ENCODE measurements at regions not wholly inside any gene's neighbourhood (a gene's known extent, or its start where the extent isn't known, plus 50 kb on each side); places are given as distances from the start of the nearest gene placed in this dataset.

DNA sequence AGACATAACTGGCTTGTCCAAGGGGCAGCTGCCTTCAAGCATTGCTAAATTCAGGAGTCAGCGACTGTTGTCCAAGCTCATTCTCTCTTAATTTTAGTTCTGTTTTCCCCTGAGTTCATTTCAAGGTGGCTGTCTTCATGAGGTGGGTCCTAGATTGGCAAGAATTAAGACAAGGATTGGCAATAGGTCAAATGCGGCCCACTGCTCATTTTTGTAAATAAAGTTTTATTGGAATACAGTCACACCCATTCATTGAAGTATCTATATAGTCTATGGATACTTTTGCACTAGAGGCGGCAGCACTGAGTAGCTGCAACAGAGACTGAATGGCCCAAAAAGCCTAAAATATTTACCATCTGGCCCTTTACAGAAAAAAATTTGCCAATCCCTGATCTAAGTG lies 73.8 kb downstream of the TMEM114 start:
- ATAC-seq (no peak), DNase-seq (ENCODE audit: low read depth, low spot score) (no peak)
- Histone ChIP-seq H3K4me2 (ENCODE audit: low read length) (no peak overlapping the region), H3K27ac (ENCODE audit: low read depth, low read length) (no peak overlapping the region), H4K20me1 (ENCODE audit: insufficient read depth) (no peaks in the 10 kb centered on the region), H3K27me3 (ENCODE audit: insufficient read depth, low read length) (peaks cover 8% of the 10 kb centered on the region; the same call in 1 of the 2 replicates), H3K4me1 (ENCODE audit: control insufficient read depth in 1 of 2, insufficient read depth in 2 of 2, low read length in 2 of 2) (no peaks in the 10 kb centered on the region), H2AFZ (ENCODE audit: low read depth, low read length, poor library complexity, severe bottlenecking) (no peak overlapping the region), H3K4me3 (replicated peaks in 1 of 2; ENCODE audit: low read depth in 1 of 2, low read length in 2 of 2) (no peak overlapping the region), H3K79me2 (ENCODE audit: insufficient read depth, low read length) (no peaks in the 10 kb centered on the region), H3K9ac (ENCODE audit: low read length) (no peak overlapping the region), H3K9me3 (ENCODE audit: control insufficient read depth in 1 of 2, insufficient read depth in 1 of 2, low read depth in 1 of 2, low read length in 2 of 2) (no peaks in the 10 kb centered on the region), H3K36me3 (ENCODE audit: control insufficient read depth in 1 of 2, insufficient read depth in 2 of 2, low read length in 2 of 2) (no peaks in the 10 kb centered on the region), H3K9me2 (ENCODE audit: insufficient read depth) (no peaks in the 10 kb centered on the region)
- ChIA-PET CTCF (no interaction called here), RAD21 (ENCODE audit: low non-redundant PET in 1 of 2, low total read pairs in 2 of 2, uncharacterized antibody in 2 of 2, unreplicated experiment in 2 of 2) (no interaction called here), POLR2A (no interaction called here)
- no TSS peak for BruUV-seq (replicated peaks)
- no peak for TF ChIP-seq JUND (IDR thresholded peaks at IDR 0.05)
- TF ChIP-seq ZFX (IDR thresholded peaks at IDR 0.05): no peak
- TF ChIP-seq EGR1 (IDR thresholded peaks at IDR 0.05; ENCODE audit: low read depth): no peak
- TF ChIP-seq CBX3 (IDR thresholded peaks at IDR 0.05; ENCODE audit: low read depth): no peak
- intact Hi-C loops (cut with micrococcal nuclease): no loop called here

DNA sequence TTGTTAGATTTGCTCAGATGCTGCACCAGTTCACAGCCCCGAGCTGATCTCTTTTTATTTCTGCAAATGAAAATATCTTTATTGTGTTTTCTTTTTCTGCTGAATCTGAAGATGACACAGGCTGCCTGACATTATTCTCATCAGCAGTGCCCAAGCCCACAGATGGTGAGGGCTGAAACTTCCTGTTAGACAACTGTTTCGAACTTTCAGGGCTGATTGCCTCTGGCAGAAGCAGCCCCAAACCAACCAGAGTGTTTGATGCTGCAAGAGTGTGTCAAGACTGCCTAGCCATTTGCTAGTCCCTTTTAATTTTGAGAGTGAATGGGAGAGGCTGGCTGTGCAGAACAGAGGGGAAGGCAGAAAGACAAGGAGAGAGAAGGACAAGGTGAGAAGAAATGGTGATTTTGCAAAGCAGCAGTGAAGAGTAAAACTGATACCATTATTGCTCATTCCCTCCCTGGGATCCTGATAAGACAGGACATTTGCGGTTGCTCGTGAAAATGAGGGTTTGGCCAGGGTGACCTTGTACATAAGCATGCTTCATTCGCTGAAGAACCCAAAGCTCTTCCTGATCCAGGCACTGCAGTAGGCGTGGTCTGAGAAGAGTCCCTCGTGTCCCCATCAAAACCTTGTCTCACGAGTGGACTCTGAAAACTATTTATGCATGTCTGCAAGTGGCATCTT lies 77.2 kb downstream of the TMEM114 start:
- Histone ChIP-seq H3K9me2 (ENCODE audit: insufficient read depth) (no peaks in the 10 kb centered on the region), H3K27me3 (ENCODE audit: insufficient read depth, low read length) (peaks cover 7% of the 10 kb centered on the region; the same call in 1 of the 2 replicates), H2AFZ (ENCODE audit: low read depth, low read length, poor library complexity, severe bottlenecking) (no peak overlapping the region), H3K9ac (ENCODE audit: low read length) (no peak overlapping the region), H3K4me1 (ENCODE audit: control insufficient read depth in 1 of 2, insufficient read depth in 2 of 2, low read length in 2 of 2) (no peaks in the 10 kb centered on the region), H3K36me3 (ENCODE audit: control insufficient read depth in 1 of 2, insufficient read depth in 2 of 2, low read length in 2 of 2) (no peaks in the 10 kb centered on the region), H4K20me1 (ENCODE audit: insufficient read depth) (no peaks in the 10 kb centered on the region), H3K4me3 (replicated peaks in 1 of 2; ENCODE audit: low read depth in 1 of 2, low read length in 2 of 2) (no peak overlapping the region), H3K27ac (ENCODE audit: low read depth, low read length) (no peak overlapping the region), H3K79me2 (ENCODE audit: insufficient read depth, low read length) (no peaks in the 10 kb centered on the region), H3K4me2 (ENCODE audit: low read length) (no peak overlapping the region), H3K9me3 (ENCODE audit: control insufficient read depth in 1 of 2, insufficient read depth in 1 of 2, low read depth in 1 of 2, low read length in 2 of 2) (no peaks in the 10 kb centered on the region)
- intact Hi-C loops (cut with micrococcal nuclease): no loop called here
- no TSS peak for BruUV-seq (replicated peaks)
- CTCF ChIA-PET: no interaction called here
- ATAC-seq (no peak), DNase-seq (ENCODE audit: low read depth, low spot score) (no peak)
- RAD21 ChIA-PET (ENCODE audit: low non-redundant PET in 1 of 2, low total read pairs in 2 of 2, uncharacterized antibody in 2 of 2, unreplicated experiment in 2 of 2): no interaction called here
- POLR2A ChIA-PET: no interaction called here
- TF ChIP-seq TCF7L2 (IDR thresholded peaks at IDR 0.05; ENCODE audit: borderline replicate concordance, extremely low read depth, insufficient read depth, insufficient read length) (no peak), YY1 (IDR thresholded peaks at IDR 0.05; ENCODE audit: extremely low read depth, insufficient replicate concordance, low read depth, low read length) (no peak), ZNF274 (IDR thresholded peaks at IDR 0.05; ENCODE audit: low read depth, low read length) (no peak), CBX3 (IDR thresholded peaks at IDR 0.05; ENCODE audit: low read depth) (no peak), MAX (IDR thresholded peaks at IDR 0.05) (no peak), SIN3A (IDR thresholded peaks at IDR 0.05; ENCODE audit: low read depth) (no peak), EGR1 (IDR thresholded peaks at IDR 0.05; ENCODE audit: low read depth) (no peak), REST (IDR thresholded peaks at IDR 0.05; ENCODE audit: low read depth) (no peak), SRF (IDR thresholded peaks at IDR 0.05; ENCODE audit: low read depth) (no peak), FOSL1 (IDR thresholded peaks at IDR 0.05; ENCODE audit: low read depth) (no peak), ATF3 (IDR thresholded peaks at IDR 0.05) (no peak), JUND (IDR thresholded peaks at IDR 0.05) (no peak), ELF1 (IDR thresholded peaks at IDR 0.05; ENCODE audit: borderline replicate concordance, low read depth) (no peak), CEBPB (IDR thresholded peaks at IDR 0.05; ENCODE audit: low read depth) (no peak), EZH2 (IDR thresholded peaks at IDR 0.05) (no peak)

Data from HCT116 (cell line).